Glutamatergic neuron (in vitro differentiated cells): ENCODE measurements at regions not wholly inside any gene's neighbourhood (a gene's known extent, or its start where the extent isn't known, plus 50 kb on each side); places are given as distances from the start of the nearest gene placed in this dataset.

Experiments used
- DNase-seq: peaks from one replicate; pipeline ENCODE4 v3.0.0; 2022
- H3K27ac Mint-ChIP-seq: one replicate; pipeline ENCODE4 v1.8.0; 2020; ENCODE audit warnings: mild to moderate bottlenecking, mixed read lengths, inconsistent platforms; ENCODE audit not compliant: unreplicated experiment
- H3K27me3 Mint-ChIP-seq: one replicate; pipeline ENCODE4 v1.8.0; 2020; ENCODE audit warnings: mild to moderate bottlenecking, moderate library complexity, mixed read lengths, inconsistent platforms; ENCODE audit not compliant: unreplicated experiment
- H3K36me3 Mint-ChIP-seq: one replicate; pipeline ENCODE4 v1.8.0; 2020; ENCODE audit warnings: mild to moderate bottlenecking, mixed read lengths, inconsistent platforms; ENCODE audit not compliant: unreplicated experiment
- H3K4me1 Mint-ChIP-seq: one replicate; pipeline ENCODE4 v1.8.0; 2020; ENCODE audit warnings: mild to moderate bottlenecking, low read depth, mixed read lengths, inconsistent platforms; ENCODE audit not compliant: unreplicated experiment
- H3K4me3 Mint-ChIP-seq: one replicate; pipeline ENCODE4 v1.8.0; 2020; ENCODE audit warnings: mild to moderate bottlenecking, mixed read lengths, inconsistent platforms; ENCODE audit not compliant: unreplicated experiment
- H3K9me3 Mint-ChIP-seq: one replicate; pipeline ENCODE4 v1.8.0; 2020; ENCODE audit warnings: mild to moderate bottlenecking, moderate library complexity, mixed read lengths, inconsistent platforms; ENCODE audit not compliant: unreplicated experiment
- CTCF ChIP-seq: fragments of 200-600 bp; sonication (generic); IDR thresholded peaks from one replicate; pipeline ENCODE4 v1.5.0; 2021; ENCODE audit not compliant: partially characterized antibody, unreplicated experiment

- no peak for DNase-seq
- Mint-ChIP-seq H3K27ac (no peak overlapping the region), H3K36me3 (no peaks in the 10 kb centered on the region), H3K27me3 (peaks cover 2% of the 10 kb centered on the region), H3K4me3 (no peak overlapping the region), H3K9me3 (no peaks in the 10 kb centered on the region), H3K4me1 (peaks cover 2% of the 10 kb centered on the region)
- no peak for TF ChIP-seq CTCF
Observed at GRCh38 chr2:212843409-212844199, 305.0 kb upstream of the ERBB4 start.

- Mint-ChIP-seq H3K27me3 (peaks cover 2% of the 10 kb centered on the region), H3K27ac (no peak overlapping the region), H3K4me3 (no peak overlapping the region), H3K4me1 (peaks cover 2% of the 10 kb centered on the region), H3K9me3 (no peaks in the 10 kb centered on the region), H3K36me3 (no peaks in the 10 kb centered on the region)
- no peak for TF ChIP-seq CTCF
- DNase-seq: no peak
Observed at GRCh38 chr2:212842544-212843185, 304.1 kb upstream of the ERBB4 start.

- Mint-ChIP-seq H3K4me1 (peaks cover 2% of the 10 kb centered on the region), H3K9me3 (no peaks in the 10 kb centered on the region), H3K27me3 (peaks cover 2% of the 10 kb centered on the region), H3K36me3 (no peaks in the 10 kb centered on the region), H3K4me3 (no peak overlapping the region), H3K27ac (peak overlapping the region; percentile 53)
- no peak for DNase-seq
- TF ChIP-seq CTCF: no peak
Observed at GRCh38 chr2:212841460-212841859, 302.9 kb upstream of the ERBB4 start.

- Mint-ChIP-seq H3K27me3 (no peaks in the 10 kb centered on the region), H3K27ac (no peak overlapping the region), H3K4me1 (no peaks in the 10 kb centered on the region), H3K36me3 (peaks cover 6% of the 10 kb centered on the region), H3K9me3 (peaks cover 4% of the 10 kb centered on the region), H3K4me3 (no peak overlapping the region)
- no peak for DNase-seq
- TF ChIP-seq CTCF: no peak
Observed at GRCh38 chr2:212832211-212833195, 293.9 kb upstream of the ERBB4 start.
